SHP77 (cell line): ENCODE measurements at regions not wholly inside any gene's neighbourhood (a gene's known extent, or its start where the extent isn't known, plus 50 kb on each side); places are given as distances from the start of the nearest gene placed in this dataset.
A peak's percentile ranks its signal among the peaks of the same experiment; 100 is the strongest.

ENCODE experiments used
- DNase-seq, 2 experiments: peaks; one replicate each; lab custom pipeline; 2025; lab: John Stamatoyannopoulos, UW

DNA sequence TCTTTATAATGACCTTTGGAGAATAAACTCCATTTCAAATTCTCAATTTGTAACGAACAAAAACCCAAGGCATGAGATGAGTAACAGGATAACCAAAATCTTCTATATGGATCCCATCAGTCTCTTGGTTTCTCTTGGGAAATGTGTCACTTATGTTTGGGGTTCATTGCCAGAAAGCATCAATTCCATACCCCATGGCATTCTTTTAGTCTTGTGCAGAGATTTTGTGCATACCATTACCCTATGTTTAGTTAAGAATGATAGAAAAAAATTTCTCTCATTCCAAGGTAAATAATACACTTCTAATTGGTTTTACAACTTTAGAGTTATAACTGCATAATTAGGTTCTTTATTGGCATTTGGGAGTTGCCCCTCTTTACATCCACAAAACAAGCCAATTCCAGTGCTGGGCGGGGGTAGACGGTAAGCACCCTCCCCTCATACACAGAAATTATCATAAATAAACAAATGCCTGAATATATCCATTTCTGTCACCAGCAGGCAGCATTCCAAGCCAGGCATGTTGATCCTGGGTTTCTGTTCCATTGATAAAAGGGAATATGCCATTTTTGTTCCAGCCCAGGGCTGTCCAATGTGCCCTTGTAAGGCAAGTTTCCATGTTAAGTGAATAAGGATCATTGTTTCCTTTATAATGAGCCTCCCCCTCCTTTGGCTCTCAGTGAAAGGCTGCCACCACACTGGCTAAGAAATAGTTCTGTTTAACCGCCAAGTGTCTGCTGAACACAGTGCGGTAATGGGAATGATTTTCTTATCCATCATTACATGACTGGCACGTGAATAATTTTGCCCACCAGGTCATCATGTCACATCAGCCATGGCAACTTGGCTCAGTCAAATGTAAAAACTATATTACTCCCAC, 680.1 kb upstream of the ZEB2 start:
- no peak for DNase-seq

DNA sequence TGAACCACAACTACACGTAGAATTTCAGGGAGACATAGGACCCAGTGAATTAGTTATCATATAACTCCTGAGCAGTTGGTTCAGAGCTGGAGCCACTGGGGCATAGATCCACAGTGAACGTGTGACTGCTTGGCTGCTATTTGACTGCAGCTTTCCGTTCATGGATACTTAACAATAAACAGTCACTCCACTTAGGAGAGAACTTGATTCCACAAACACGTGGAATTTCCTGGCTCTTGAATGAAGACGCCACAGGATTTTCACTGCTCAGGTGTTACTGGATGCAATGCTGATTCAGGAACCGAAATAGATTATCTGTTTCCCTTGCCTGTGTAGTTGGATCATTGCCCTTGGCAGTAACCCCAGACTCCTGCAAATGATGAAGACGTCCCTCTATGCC, 679.1 kb upstream of the ZEB2 start:
- DNase-seq = peak; percentile 62 to 66

DNA sequence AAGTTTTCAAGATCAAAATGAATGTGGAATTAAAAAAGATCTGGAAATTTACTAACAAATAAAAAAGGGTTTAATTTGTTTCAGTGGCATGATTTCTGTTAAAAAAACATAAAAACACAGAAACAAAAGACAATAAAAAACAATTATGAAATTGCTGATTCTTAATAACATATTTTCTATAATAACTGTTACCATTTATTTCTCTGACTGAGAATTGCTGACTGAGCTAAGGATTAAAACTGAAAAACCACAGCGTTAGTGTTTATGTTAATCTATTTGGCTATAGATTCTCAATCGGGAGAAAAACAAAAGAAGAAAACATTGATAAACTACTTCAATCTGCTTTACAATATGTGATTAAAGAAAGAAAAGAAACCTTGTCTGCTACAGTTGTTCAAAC, 678.6 kb upstream of the ZEB2 start:
- no peak for DNase-seq

DNA sequence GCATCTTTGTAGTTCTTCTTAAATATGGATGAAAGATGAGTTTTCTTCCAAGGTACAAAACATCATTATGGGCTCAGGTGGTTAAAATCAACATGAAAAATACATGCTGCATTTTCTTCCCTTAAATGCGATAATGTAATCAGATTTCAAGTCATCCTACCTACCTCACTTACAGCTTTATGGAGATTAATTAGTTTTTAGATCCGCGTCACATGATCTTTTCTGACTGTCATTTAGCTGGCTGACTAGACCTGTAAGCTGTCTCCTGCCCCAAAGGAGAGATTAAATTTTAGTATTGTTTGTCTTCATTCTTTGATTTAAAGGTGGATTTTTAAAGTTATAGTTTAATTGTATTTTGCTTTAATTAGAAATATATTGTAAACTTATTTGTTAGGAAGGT, 678.0 kb upstream of the ZEB2 start:
- no peak for DNase-seq

DNA sequence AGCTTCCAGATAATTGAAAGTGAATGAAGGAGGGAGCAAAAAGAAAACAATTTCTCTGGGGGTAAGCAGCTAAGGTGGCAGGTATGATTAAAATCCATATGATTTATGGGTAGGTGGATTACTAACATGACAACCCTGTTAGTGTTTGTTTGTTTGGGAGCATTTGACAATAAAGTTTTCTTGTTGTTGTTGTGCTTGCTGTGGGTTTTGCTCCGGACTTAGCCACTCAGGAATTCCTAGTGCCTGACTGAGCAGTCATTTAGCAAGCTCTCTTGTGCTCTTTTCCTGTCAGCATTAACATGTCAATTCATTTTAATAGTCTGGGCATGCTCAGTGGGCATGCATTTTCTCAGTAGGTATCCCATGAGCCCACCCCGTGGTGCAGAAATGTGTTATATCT, 674.8 kb upstream of the ZEB2 start:
- no peak for DNase-seq

DNA sequence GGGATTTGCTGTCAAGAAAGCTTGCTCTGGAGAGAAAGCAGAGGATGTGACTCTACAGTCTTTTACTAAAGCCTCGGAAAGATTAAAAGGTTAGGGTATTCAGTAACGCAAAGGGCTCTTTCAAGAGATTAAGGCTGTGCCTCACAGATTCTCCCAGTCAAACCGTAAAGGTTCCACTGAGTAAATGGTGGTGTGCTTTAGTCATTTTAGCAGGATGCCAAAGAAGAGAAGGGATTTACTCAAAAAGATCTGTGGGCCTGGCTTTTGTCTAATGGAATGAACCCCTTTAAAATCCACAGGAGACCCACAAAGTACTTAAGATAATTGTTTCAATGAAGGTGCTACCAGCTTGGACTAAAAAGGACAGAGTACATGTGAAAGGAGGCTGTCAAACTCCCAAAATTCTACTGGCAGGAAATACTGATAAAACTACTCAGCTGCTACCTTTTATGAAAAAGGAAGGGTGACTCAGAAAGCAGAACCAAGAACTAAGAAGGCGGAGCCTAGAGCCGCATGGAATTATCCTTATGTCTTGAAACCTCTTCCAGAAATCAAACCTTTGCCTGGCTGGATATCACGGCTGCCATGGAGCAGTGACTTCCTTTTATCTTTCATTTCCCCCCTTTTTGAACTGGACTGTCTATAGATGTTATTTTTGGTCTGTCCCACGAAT, 670.2 kb upstream of the ZEB2 start:
- no peak for DNase-seq

DNA sequence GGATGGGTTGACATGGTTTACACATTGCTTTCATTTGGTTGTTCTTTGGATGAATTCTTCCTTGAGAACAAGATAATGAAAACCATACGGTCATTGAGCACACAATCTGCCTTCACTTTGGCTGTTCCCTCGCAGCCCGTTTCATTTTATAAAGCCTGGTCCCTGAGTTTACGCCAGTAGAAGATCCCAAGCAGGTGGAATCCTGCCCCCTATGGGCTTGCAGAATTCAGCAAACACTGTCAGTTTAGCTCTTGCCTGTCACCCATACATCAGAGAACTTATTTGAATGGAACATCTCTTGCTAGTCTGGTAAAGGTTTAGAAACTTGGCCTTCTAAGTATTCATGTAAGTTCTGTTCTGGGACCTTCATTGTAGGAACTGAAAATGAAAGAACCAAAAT, 666.4 kb upstream of the ZEB2 start:
- DNase-seq = no peak

DNA sequence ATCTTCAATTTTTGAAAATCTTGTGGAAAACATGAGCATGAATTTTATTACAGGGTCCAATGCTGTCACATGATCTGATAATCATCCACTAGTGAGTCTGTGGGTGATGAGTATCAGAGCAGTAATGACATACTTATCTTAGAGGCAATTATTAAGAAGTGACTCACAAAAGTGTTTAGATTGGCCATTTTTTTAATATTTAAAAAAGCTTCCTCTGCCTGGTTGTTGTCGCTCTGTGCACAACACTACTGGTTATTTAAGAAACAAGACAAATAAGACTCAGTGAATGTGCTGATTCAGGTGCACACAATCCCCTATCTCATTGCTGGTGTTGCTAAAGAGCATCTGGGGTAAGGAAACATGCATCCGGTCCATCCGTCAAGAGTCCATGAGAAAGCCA, 665.8 kb upstream of the ZEB2 start:
- no peak for DNase-seq

DNA sequence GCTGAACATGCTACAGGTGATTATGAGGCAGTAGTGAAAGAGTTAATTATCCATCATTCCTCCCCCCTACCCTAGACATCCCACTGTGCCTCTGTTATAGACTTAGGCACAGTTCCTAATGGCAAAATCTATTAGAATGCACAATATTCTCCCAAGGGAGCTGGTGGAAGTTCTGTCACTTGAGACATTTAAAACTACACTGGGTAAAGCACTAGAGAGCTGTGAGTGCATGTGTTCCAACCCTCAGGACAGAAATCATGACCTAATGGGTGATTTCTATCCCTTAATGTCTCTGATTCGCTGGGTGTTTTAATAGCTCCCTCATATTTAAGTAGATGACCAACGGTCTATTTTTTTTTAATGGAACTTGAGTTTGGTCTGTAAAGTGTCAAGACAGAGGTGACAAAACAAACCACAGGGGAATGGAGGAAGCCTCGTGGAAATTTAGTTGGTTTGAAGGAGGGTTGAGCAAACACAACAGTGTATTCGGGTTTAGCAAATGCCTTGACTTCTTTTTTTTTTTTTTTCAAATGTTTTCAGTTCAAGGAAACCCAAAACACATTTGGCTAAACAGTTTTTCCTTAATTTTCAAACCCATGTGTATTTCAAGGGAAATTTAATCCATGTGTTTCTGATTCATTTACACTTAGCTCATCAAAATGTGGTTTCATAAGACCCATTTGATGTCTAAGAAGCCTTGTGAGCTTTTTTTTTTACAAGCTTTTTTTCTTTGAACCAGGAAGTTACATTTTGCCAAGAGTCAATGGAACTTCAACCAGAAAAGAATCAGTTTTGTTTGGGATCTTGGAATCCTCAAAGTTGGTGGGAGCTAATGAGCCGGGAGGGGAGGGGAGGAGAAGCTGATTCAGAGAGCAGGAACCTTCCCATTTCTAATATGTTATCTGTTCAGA, 665.1 kb upstream of the ZEB2 start:
- no peak for DNase-seq

DNA sequence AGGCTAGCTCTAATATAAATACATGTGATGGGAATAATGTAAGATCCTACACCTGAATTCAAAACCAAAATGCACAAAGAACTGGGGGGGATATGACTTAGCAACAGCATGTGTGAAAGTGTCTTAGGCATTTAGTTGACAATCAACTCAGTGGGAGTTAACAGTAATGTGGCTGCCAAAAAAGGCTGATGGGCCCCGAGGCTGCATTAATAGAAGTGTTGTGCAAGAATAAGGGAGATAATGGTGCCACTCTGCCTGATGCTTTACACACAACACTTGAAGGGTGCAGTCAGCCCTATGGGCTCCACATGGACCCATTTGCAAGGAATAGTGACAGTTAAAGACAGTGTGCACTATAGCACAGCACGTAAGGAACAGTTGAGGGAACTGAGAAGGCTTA, 649.4 kb upstream of the ZEB2 start:
- no peak for DNase-seq

DNA sequence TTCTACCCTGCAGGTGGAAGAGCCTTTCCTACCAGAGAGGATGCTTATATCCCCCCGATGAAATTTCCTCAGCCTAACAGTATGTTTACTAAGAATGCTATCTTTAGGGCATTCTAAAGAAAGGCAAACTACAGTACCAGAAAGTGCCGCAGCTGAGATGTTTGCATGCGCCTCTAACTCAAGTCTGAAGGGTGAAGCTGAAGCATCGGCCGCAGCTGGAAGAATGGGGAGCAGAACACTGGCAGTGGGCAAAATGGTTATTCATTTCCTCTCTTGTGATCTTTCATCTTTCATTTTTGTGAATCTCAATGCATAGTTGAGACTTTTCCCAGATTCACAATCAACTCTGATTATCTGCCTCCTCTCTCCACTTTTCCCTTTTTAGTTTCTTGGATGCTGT, 648.2 kb upstream of the ZEB2 start:
- DNase-seq = no peak

DNA sequence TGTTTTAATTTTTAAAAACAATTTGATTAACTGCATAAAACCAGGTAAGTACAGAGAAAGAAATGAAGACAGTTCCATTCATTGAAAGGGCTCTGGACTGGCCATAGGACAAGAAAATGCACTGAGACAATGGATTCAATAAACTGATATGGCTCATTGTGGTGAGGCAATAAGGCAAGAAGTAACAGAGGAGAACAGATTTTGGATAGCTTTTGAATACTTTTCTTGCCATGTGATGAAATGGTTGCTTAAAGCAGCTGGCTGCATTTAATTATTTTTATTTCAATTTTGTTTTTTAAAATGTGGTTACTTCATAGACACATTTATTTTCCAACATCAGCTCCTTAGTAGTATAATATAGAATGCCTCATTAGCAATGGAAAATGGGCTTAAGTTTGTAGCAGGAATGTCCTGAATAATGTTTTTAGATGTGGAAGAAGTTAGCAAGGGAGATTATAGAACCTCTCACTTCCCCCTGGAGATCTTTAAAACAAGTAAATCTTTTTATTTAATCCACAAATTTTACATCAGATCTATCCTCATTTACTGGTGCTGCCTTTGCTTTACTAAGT, 646.9 kb upstream of the ZEB2 start:
- DNase-seq = no peak

DNA sequence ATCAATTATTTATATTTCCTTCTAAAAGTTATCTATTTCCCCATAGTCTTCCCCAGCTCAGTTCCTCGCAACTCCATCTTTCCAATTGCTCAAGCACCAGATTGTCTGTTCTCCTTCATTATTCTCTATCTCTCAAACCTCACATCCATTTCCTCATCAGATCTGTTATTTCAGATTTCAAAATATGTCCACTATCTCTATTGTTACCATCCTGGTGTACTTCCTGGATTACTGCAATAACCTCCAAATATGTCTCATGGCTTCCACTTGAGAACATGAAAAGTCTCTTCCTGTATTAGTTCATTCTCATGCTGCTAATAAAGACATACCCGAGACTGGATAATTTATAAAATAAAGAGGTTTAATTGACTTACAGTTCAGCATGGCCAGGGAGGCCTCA, 641.7 kb upstream of the ZEB2 start:
- DNase-seq = no peak

DNA sequence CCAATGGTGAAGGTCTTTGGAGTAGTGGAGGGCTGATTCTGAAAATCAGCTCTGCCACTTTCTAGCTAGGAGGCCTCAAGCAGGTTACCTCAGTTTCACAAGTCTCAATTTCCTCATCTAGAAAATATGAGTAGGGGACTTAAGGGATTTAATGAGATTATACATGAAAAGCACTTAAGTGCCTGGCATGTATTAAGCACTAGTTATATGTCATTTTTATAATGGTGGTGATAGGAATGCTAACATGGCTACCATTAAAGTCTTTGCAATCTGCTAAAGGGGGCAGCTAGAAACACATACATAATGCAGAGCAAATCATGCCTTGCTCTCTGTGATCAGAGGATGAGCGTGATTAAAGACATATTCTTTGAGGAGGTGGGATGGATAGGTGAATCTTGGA, 640.9 kb upstream of the ZEB2 start:
- no peak for DNase-seq

DNA sequence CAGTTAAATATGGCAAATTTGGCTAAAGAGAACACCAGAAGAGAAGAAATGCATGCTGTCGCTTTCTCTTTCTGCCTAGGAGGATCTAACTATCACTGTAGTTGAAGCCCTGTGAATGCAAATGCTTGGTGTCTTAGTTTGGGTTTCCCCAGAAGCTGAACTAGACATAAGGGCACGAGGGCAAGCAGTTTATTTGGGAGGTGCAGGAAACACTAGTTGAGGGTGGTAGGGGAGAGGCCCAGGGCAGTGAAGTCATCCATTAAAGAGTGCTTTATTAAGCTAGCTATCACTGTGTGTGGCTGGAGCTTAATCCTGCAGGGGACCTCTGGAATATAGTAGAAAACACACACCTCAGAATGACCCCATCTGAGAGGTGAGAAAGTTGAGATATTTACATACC, 639.8 kb upstream of the ZEB2 start:
- no peak for DNase-seq

DNA sequence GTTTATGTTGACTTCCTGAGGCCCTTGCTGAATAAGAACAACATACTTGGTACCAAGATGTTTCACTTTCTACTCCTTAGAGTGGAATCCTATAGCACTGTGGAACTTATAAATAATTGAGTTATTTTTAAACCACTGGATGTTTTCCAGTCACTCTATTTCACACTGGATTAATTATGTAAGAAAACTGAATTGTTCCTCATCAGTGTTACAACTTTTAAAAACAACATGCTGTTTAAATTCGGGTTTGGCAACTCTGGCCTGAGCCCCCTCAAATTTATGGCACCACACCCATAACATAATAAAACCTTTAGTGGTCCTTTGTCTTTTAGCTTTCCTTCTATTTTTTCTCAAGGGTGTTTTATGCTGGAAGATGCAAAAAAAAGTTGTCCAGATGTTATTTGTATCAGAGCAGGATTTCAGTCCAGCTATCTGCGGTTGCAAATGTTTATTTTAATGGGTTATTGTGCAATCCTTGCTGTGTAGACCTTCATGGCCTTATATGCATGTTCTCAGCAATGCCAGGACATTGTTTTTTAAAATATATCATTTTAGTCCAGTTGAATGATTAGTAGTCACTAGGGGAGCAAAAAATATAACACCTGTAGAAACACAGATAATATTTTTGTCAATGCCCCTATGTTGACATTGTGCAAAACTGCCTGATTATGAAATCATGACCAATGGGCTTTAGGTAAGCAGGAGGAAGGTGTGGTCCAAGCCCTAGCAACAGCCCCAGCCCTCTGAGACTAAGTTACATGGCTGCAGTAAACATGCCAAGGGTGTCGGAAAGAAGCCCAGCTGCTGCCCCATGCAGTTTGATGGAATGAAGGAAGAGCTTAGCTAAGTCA, 638.0 kb upstream of the ZEB2 start:
- no peak for DNase-seq

DNA sequence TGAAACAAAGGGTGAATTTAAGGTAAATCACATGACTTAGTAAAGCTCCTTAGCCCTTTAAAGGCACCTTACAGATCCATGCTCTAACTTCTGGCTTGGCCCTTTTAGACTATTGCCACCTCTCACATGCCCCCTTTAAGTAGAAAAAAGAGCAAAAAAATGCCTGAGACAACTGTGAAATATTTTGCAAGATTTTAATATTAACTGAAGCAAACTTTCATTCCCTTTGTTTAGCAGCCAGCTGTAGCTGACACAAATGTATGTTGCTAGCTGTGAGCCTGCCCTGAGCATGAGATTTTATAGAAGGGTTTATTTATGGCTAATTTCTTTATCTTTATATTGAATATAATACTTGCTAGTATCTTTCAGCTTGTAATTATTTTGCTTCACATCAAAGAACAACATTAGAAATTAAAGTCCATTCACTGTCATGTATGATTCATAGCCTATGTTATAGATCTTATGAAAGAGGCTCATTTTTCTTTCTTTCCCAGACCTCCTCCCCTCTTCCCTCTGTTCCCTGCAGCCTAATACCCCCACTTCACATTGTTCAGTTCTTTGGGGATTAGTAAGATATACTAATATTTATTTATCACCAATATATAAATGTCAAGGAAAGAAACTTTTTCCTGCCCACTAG, 637.2 kb upstream of the ZEB2 start:
- DNase-seq = no peak

DNA sequence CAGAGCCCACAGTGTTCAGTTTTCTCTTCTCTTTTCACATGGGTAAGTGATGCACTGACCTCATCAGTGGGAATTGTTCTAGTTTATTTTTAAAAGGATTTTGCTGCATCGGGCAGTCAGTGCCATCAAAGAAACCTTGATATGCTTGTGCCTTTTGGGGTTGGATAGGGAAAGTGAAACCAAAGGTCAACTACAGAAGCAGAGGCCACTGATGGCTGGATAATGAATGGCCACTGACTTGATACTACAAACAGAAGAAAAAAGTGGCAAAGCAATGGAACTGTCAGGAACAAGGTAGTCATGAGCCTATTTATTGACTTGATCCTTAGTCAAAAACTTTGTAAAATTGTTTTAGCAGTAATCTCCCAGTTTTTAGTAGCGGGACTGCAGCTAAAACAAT, 636.3 kb upstream of the ZEB2 start:
- DNase-seq = no peak

DNA sequence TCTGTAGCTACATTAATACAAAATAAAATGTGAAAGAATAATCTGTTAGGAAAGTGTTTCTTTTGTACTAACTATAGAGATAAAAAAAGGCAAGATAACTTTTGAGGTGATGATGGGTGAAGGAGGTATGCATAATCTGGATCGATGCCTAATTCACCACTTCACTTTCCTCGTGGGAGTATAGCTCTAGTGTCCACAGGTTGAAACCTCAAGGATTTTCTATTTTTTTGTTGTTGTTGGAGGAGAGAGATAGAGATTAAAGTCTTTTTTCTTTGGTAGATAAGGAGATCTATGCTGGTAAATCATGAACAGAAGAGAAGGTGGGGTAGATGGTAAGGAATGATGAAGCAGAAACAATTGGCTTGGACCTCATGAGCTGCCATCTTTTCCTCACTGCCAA, 635.3 kb upstream of the ZEB2 start:
- no peak for DNase-seq

DNA sequence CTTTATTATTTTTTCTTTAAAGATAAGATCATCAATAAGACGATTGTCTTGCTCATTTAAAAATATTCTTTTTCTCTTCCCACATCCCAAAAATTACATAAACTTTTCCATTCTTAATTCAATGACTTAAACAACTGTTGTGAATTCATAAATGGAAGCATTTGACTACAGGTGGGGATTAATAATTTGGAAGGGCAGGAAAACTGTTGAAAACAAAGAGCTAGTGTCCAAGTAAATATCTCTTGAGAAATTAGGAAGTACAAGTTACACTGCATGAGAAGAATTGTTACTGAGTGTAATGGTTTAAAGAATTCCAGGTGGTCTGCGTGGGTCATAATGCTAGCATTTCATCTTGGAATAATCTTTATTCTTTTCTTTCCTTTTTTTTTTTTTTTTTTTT, 634.8 kb upstream of the ZEB2 start:
- no peak for DNase-seq

DNA sequence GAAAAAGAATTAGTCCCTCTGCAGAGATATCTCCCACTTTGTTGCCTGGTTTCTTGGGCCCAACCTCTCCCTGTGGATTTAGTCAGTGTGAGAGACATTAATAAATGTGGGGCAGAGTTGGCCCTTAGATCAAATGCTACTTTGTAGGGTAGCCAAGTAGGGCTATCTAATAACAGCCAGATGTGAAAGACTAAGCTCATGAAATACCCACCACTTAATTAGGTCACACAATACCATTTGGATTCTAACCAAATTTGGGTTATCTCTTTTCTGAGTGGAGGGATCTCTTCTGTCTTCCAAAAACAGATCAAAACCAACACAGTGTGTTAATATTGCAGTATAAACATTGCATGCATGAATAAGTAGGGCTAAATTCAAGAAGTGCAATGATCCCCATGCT, 626.8 kb upstream of the ZEB2 start:
- no peak for DNase-seq
